Fibroblast of lung (primary cell): ENCODE measurements at regions not wholly inside any gene's neighbourhood (a gene's known extent, or its start where the extent isn't known, plus 50 kb on each side); places are given as distances from the start of the nearest gene placed in this dataset.

Source experiments
- EZH2 ChIP-seq: IDR thresholded peaks from 2 replicates; pipeline ENCODE4 v1.5.1; 2012; ENCODE audit warnings: low read length, control low read depth, mild to moderate bottlenecking; ENCODE audit errors: missing control alignments
- TF ChIP-seq, protein P1 (sequence below), 2 donors: IDR thresholded peaks in 1 of 2; conservative IDR thresholded peaks in 1 of 2; 1 replicate in 1 of 2; 2 replicates in 1 of 2; pipeline ENCODE4 v1.5.1; 2011 to 2012; ENCODE audit warnings: low read length in 2 of 2, control low read depth in 1 of 2, inconsistent platforms in 1 of 2, low read depth in 1 of 2, mild to moderate bottlenecking in 1 of 2

DNA sequence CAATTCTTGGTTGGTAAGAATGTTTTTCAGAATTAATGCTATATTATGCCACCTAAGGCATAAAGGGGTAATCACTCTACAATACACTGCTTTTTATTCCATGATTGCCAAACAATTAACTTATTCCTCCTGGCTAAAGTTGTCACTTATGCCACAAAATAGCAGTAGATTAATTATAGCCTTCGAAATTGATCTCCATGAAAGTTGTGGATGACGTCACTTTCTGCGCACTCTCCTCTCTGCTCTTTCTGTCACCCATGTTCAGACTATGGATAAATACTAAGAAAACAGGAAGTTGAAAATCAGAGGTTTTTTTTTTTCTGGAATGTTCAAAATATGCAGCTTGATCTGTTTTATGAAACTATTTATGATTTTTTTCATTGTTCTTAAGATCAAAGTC lies 790.1 kb upstream of the CNTN5 start:
- TF ChIP-seq, protein P1, sequence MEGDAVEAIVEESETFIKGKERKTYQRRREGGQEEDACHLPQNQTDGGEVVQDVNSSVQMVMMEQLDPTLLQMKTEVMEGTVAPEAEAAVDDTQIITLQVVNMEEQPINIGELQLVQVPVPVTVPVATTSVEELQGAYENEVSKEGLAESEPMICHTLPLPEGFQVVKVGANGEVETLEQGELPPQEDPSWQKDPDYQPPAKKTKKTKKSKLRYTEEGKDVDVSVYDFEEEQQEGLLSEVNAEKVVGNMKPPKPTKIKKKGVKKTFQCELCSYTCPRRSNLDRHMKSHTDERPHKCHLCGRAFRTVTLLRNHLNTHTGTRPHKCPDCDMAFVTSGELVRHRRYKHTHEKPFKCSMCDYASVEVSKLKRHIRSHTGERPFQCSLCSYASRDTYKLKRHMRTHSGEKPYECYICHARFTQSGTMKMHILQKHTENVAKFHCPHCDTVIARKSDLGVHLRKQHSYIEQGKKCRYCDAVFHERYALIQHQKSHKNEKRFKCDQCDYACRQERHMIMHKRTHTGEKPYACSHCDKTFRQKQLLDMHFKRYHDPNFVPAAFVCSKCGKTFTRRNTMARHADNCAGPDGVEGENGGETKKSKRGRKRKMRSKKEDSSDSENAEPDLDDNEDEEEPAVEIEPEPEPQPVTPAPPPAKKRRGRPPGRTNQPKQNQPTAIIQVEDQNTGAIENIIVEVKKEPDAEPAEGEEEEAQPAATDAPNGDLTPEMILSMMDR (conservative IDR thresholded peaks at IDR 0.05 in 1 of 2, IDR thresholded peaks at IDR 0.05 in 1 of 2; ENCODE audit: low read depth in 1 of 2, low read length in 2 of 2): no peak
- no peak for TF ChIP-seq EZH2
